ENCODE measurements at regions not wholly inside any gene's neighbourhood (a gene's known extent, or its start where the extent isn't known, plus 50 kb on each side); places are given as distances from the start of the nearest gene placed in this dataset.
"Not testable (repeated sequence)": the region's sequence is repeated elsewhere in the genome, so short reads cannot be mapped to it uniquely, and the experiment has no call there.

DNA sequence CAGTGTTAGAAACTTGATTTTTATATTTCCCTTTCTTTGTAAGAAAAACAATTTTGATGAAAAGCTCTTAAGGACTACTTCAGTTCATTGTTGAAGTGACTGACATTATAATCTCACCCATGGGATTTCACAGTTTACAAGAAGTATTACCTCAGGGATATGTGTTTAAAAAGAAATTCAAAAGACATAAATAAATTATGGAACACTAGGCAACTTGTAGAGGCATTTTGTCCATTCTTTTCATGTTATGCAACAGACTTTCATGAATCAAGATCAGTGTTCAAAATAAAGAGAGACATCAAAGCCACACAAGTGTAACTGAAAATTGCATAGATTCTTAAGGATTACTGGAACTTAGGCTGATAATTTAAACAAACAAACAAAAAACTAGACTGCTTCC is 196.8 kb upstream of the AGTR1 start:
- no peak for DNase-seq (ENCODE audit: low spot score)

DNA sequence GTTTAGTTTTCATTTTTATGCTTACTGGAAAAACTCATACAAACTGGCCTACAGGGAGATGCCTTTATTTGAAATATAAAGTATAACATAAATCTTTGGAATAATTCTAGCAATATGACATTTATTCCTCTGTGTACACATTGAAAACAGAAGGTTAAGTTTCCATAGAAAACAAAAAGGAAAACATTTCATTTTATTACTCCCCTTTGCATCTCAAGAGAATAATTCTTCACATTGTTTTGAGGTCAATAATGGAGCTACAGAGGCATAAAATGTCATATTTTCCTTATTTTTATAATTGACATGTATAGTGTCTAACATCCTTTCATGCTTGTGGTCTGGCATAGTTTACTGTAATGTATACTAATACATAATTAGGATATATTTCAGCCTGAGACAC is 187.6 kb upstream of the AGTR1 start:
- no peak for DNase-seq (ENCODE audit: low spot score)

DNA sequence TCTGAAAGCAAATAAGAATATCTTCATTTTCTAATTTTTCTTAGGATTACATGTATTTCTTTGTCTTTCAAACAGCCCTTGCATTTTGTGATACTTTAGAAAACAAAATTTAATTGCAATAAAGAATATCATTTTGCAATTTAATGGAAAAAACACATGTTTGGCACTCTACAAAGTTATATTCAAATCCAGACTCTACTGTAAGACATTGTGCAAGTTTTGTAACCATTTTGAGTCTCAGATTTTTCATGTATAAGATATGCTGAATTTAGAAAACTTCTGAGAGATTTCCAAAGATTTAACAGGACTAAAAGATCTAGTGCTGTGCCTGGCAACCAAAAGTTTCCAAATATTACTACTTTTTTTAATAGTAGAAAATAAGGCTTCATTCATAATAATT is 187.1 kb upstream of the AGTR1 start:
- DNase-seq (ENCODE audit: low spot score) = no peak

DNA sequence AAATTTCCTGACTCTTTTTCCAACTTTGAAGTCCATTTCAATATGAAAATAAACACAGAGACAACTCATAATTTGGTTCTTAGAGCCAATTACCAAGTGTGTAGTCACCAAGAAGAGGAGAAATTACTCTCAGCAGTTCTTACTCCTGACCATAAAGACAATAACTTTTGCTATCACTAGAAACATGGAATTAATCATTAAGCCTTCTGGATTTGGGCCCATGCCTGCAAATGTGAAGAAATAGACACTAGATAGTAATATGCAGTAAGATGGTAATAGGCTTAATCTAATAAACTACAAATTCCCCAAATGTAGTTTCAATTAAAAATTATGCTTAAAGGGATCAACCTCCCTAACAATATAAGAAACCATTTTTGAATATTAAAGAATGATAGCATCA is 185.1 kb upstream of the AGTR1 start:
- no peak for DNase-seq (ENCODE audit: low spot score)

DNA sequence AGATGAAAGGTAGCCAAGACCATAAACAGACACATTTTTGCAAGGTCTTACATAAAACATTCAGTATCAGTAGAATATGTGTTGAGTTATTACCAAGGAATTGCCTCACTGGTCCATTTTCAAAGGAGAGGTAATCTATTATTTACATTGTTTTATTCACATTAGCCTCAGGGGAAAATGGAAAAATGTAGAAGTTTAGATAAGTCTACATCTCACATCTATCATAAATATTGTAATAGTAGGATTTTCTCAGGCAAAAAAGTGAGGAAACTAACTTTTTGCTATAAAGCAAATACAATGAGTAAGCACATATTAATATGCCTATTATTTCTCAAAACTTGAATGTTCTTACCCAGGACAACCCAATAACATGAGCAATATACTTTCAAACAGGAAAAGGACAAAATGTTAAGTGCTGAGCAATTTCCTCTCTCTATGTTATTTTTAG is 184.6 kb upstream of the AGTR1 start:
- no peak for DNase-seq (ENCODE audit: low spot score)

DNA sequence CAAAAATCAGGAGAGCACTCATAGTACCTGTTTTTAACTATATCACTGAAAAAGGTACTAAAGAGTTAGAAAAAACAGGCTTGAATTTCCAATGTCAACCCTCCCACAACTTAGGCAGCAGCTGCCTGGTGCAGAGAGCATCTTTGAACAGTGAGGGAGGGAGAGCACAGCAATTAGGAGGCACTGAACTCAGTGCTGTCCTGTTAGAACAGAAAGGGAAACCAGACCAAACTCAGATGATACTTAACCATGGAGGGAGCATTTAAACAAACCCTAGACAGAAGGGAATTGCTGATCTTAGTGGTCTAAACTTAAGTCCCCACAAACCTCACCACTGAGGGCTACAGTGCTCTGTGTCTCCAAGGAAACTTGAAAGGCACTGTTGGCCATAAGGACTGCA is 179.2 kb upstream of the AGTR1 start:
- DNase-seq (ENCODE audit: low spot score) = no peak

DNA sequence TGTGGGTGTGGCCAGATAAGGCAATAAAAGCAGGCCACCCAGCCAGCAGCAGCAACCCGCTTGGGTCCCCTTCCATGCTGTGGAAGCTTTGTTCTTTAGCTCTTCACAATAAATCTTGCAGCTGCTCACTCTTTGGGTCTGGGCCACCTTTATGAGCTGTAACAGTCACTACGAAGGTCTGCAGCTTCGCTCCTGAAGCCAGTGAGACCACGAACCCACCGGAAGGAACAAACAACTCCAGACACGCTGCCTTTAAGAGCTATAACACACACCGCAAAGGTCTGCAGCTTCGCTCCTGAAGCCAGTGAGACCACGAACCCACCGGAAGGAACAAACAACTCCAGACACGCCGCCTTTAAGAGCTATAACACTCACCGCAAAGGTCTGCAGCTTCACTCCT is 172.1 kb upstream of the AGTR1 start:
- DNase-seq (ENCODE audit: low spot score) = not testable (repeated sequence)

DNA sequence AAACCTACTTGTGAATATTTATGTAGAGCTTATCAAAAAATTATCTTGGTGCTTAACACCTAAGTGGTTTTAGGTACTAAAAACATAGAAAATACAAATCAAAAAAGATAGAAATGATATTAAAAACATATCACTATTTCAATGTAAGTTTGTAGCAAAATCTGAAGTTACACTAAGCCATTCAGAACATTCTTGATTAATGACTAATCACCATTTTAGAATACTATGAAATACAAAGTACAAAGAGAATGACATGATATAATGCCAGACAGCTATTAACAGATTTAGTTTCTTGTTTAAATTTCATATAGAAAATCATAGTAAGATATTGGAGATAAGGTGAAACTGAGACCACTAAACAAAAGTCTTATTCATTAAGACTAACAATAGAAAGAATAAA is 169.7 kb upstream of the AGTR1 start:
- no peak for DNase-seq (ENCODE audit: low spot score)

DNA sequence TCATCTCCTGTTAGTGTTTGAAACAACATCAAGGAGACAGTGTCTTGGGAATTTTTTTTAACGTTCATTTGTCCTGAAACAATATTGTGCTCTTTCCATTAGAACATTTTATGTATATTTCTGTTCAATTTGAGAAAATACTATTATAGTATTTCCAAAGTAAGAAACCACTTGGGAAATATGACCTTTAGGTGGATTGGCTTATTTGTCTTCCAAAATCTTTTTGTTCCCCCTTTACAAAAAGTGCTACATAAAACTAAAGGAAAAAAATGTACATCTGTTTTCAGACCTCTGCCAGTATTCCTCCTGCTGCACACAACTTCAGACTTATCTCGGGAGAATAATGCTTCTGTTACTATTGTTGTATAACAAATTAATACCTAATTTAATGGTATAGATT is 165.9 kb upstream of the AGTR1 start:
- DNase-seq (ENCODE audit: low spot score) = no peak

DNA sequence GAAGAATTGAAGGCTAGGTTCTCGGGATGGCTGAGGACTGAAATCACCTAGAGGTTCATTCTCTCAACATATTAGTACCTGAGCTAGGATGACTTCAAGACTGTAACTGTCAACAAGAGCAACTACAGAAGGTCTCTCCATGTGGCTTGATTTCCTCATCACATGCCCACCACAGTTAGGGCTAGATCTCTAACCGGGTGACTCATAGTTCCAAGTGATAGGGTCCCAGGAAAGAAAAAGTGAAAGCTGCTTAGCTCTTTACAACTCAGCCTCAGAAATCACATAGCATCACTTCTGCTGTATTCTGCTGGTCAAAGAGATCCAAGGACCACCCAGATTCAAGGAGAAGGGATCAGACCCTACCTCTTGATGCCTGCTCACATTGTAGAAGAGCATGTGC is 165.4 kb upstream of the AGTR1 start:
- DNase-seq (ENCODE audit: low spot score) = no peak

DNA sequence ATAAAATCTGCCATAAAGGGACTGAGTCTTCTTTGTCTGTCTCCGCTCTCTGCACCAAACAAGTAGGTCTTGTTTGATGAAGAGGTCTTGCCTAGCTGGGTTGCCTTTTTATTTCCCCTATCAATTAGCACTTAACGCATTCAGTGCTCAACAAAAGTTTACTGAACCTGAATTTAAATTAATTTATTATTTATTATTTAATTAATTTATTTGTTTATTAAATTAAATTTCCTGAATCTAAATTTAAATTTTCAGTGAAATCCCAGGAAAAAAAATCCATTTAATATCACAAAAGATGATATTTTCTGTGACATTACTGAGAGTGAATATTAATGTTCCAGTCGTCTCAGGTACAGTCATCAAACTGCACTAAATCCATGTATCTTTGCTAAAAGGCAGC is 164.9 kb upstream of the AGTR1 start:
- DNase-seq (ENCODE audit: low spot score) = no peak

DNA sequence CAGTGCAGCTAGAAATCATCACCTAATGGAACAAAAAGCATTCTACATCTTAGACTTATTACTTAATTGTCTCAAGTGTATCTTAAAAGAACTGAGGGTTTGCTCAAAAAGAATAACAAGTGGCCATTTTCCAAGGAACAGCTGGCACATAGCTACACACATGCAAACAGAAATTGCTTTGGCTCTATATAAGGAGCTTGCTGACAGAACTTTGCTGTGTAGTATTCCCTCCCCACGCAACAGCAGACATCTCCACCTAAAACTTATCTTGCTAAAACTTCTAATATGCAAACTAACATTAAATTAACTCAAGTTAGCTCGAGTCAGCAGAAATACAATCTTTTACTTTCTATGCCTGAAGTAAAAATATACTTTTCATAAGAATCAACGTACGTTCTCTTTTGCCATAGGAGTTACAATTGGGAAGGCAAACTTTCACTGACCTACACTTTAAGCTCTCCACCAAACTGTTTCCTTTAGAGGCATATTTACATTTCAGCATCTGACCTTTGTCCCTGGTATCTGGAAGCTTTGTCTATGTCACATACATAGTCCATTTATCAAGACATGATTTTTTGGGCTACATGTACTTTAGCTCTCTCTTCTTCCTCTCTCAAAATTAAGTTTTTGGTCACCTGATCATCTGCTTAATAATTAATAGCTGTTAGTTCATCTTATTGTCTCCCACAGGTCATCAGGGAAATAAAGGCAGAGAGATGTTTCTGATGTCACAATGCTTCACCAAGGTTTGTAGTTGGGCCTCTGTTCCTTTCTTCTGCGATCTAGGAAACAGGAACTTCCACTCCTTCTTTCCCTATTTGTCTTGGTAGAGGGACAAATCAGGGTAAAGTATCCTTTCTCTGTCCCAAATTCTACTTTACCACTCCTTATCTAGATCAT is 163.4 kb upstream of the AGTR1 start:
- DNase-seq (ENCODE audit: low spot score) = no peak

DNA sequence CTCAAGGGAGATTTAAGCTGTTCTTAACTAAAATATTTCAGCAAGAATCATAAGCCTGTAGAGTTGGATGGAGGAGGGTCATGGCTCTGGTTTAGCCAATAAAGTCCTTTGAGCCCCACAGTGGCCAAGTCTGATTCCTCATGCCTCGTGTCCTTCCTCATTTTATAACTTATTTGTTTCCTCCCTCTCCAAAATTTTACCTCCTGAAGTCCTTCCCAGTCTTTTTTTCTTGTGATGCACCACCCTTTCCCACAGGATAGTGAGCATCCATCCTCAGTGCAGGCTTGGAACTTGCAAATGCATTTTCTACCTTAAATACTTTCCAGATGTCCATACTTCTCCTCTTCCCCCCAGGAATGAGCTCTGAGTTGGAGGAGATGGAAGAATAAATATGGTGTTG is 162.7 kb upstream of the AGTR1 start:
- no peak for DNase-seq (ENCODE audit: low spot score)

DNA sequence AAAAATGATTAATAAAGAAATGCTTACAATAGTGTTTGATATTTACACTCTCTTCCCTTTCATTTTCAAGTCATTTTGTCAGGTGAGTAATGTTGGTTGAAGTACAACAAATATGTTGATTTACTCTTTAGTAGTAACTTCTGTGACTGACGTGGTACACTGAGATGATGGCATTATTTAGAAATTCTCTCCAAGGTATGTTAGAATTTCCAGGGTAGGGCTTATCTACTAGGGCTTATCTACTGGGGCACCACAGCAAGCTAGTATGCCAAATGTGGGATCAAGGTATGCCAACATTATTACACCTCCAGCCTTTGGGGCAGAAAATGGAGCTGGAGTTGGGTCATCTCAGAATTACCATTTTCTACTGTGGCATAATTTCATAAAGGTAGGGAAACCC is 157.4 kb upstream of the AGTR1 start:
- no peak for DNase-seq (ENCODE audit: low spot score)

DNA sequence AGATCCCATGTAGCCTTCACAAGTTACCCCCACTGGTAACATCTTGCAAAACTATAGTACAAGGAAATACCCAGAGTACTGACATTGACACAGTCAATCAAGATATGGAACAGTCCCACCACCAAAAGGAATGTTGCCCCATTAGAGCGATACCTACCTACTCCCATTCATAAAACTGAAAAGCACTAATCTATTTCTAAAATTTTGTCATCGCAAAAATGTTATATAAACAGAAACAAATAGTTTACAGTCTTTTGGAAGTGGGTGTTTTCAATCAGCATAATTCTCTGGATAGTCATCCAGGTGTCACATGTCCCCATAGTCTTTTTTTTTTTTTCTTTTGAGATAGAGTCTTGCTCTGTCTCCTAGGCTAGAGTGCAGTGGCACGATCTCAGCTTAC is 156.9 kb upstream of the AGTR1 start:
- no peak for DNase-seq (ENCODE audit: low spot score)

DNA sequence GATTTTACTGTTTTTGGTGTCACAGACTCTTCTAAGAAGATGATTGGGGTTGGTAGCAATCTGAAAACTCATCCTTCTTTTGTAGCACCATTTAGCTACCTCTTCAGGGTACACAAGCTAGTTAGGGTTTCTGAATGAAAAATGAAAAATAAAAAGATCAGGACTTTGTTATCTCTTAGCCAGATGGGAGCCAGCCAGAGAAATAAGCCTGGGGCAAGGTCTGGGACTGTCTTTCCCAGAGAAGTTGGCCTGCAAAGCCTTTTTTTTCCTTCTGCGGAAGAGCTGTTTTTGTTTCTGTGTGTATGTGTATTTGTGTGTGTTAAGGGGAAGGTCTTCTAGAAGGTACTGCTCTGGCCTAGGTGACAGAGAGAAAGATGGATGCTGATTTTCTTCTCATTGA is 150.7 kb upstream of the AGTR1 start:
- no peak for DNase-seq (ENCODE audit: low spot score)

DNA sequence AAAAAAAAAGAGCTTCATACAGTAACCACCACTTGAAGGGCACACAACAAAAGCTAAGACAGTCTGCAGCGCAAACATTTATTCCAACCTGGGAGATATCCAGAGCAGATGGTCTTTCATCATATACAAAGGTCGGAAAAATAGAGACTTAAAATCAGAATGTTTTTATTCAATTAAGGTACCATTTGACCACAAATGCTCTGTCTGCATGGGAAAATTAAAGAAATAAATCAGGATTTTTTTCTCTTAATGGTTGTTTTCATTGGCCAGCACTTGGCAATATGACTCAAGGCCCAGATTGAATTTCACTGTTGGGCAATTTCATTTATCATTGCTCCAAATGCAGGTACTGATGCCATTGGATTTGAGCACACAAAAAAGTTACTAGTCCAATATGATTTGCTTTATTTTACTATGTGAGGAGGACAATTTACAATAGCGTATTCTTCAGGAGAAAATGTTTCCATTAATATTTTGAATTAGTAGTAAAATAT is 145.9 kb upstream of the AGTR1 start:
- no peak for DNase-seq (ENCODE audit: low spot score)

DNA sequence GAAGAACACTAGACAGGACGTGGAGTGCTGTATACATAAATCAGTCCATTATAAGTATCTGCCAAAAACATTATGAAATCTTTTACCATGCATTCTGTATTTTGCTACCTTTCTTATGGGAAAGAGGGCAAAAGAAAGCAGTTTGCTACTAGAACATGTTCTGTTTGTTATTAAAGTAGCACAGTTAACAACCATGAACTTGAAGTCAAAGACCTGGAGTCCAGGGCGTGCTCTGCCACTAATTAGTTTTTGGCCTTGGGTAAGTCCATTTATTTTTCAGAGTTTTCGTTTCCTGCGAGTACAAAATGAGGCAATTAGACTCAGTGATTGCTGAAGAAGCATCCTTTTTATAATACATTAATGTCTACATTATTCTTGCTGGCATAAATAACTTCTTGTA is 143.3 kb upstream of the AGTR1 start:
- no peak for DNase-seq (ENCODE audit: low spot score)

DNA sequence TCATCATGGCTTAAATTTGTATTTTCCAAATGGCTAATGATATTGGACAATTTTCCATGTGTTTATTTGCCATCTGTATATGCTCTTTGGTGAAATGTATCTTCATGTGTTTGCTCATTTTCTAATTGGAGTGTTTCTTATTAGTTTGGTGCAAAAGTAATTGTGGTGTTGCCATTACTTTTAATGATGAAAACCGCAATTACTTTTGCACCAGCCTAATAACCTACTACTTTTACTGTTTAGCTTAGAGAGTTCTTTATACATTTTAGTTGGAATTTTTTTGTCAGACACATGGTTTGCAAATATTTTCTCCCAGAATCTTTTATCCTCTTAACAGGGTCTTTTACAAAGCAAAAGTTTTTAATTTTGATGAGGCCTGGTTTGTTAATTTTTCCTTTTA is 141.0 kb upstream of the AGTR1 start:
- DNase-seq (ENCODE audit: low spot score) = no peak

DNA sequence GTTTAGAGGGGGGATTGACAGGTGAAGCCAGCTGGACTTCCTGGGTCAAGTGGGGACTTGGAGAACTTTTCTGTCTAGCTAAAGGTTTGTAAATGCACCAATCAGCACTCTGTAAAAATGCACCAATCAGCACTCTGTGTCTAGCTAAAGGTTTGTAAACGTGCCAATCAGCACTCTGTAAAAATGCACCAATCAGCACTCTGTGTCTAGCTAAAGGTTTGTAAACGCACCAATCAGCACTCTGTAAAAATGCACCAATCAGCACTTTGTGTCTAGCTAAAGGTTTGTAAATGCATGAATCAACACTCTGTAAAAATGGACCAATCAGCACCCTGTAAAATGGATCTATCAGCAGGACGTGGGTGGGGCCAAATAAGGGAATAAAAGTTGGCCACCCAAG is 120.1 kb upstream of the AGTR1 start:
- DNase-seq (ENCODE audit: low spot score) = not testable (repeated sequence)

DNA sequence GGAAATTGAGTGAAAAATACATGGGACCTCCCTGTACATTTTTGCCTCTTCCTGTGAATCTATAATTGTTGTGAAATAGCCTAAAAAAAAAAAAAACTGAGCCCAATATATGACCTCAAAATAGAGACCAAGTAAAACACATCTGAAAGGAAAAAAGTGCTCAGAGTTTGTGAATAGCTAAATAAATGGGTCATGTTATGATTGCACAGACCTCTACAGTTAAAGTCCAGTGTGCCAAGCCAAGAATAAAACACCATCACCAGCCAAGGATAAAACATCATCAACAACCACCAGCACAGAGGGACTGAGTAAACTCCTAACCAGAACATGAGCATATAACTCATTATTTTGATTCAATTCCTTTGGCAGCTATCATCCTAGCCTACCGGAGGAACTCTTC is 115.6 kb upstream of the AGTR1 start:
- no peak for DNase-seq (ENCODE audit: low spot score)

DNA sequence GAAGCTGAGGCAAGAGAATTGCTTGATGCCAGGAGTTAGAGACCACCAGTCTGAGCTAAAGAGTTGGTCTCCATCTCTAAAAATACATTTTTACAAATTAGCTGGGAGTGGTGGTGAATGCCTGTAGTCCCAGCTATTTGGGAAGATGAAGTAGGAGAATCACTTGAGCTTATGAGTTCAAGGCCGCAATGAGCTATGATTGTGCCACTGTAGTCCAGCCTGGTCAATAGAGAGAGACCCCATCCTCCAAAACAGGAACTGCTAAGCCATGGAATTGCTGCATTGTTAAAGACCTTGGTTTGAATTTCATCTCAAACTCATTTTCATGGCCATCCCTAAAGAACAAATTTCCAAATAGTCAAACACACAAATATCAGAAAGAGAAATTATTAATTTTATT is 113.9 kb upstream of the AGTR1 start:
- no peak for DNase-seq (ENCODE audit: low spot score)

DNA sequence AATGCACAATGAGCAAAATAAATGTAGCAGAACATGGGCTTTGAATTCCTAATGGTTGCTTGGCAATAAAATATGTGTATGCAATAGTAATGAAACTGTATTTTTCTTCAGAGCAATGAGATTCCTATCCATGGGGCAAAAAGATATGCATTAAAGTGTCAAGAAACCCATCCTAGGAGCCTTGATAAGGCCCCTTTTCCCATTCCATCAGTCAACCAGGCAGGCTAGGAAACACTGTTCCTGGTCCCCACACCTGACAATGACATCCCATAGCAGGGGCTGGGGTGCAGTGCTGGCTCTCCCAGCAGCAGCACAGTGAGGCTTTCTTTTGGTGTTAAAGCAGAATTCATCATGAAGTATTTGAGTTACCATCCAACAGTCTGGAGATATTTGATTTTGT is 113.3 kb upstream of the AGTR1 start:
- DNase-seq (ENCODE audit: low spot score) = no peak
